ENCODE measurements at regions not wholly inside any gene's neighbourhood (a gene's known extent, or its start where the extent isn't known, plus 50 kb on each side); places are given as distances from the start of the nearest gene placed in this dataset.
"Not testable (repeated sequence)": the region's sequence is repeated elsewhere in the genome, so short reads cannot be mapped to it uniquely, and the experiment has no call there.

DNA sequence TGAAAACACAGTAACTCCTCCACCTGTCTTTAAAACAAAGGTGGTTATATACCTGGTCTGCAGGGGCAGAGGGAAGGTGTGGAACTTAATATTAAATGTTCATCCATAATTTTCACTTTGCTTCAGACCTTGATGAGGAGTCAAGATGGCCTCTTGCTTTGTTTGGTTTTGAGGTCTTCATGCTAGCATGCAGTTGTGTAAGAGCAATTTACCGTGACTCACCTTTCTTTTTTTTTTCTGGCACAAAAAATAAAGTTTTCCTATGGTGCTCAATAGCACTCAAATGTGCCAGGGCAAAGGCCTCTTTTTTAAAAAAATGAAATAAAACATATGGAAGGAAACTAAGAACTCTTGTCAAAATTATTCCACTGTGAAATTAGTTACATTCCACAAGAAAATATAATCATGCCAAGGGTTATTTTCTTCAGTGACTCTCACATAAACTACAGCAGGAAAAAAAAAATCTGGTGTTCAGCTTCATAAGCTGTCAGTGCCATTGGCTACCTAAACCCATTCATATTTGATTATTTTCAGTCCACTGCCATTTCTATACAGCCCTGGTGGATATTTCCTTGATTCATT is 128.2 kb downstream of the SLC7A11 start:
- DNase-seq (ENCODE audit: low read depth): no peak

DNA sequence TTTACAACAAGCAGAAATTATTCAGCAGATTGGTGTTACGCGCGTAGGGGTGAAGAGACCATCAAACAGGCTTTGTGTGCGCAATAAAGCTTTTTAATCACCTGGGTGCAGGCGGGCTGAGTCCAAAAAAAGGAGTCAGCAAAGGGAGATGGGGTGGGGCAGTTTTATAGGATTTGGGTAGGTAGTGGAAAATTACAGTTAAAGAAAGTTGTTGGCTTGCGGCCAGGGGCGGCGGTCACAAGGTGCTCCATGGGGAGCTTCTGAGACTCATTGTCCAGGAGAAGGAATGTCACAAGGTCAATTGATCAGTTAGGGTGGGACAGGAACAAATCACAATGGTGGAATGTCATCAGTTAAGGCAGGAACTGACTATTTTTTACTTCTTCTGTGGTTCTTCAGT is 129.3 kb downstream of the SLC7A11 start:
- not testable (repeated sequence) for DNase-seq (ENCODE audit: low read depth)

DNA sequence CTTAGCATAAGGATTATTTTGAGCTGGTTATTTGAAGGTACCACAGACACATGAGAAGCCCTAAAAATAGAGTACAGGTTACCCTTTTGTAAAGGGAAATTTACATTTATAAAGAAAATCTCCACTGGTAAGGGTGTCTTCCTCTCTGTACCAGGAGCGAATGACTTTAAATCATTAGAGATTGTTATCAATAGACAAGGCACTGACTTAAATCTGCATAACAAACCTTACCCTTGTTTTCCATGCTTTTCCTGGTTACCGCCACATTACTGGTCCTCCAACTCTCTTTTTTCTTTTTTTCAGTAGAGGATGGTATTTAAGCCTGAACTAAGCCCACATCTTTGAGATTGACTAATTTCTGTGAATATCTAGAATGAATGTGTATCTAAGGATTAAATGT is 129.8 kb downstream of the SLC7A11 start:
- DNase-seq (ENCODE audit: low read depth): no peak

DNA sequence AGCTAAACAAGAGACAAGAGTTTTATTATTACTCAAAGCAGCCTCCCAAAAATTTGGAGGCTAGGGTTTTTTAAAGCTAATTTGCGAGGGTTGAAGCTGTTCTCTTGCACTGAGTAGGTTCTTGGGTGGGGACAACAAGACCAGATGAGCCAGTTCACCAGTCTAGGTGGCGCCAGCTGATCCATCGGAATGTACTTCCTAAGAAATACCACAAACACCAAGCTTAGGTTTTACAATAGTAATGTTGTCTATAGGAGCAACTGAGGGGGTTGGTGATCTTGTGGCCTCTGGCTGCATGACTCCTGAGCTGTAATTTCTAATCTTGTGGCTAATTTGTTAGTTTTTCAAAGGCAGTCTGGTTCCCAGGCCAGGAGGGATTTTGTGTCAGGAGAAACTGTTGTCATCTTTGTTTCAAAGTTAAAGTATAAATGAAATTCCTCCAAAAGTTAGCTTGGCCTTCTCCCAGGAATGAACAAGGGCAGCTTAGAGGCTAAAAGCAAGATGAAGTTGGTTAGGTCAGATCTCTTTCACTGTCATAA is 130.6 kb downstream of the SLC7A11 start:
- DNase-seq (ENCODE audit: low read depth): peak; percentile 48

DNA sequence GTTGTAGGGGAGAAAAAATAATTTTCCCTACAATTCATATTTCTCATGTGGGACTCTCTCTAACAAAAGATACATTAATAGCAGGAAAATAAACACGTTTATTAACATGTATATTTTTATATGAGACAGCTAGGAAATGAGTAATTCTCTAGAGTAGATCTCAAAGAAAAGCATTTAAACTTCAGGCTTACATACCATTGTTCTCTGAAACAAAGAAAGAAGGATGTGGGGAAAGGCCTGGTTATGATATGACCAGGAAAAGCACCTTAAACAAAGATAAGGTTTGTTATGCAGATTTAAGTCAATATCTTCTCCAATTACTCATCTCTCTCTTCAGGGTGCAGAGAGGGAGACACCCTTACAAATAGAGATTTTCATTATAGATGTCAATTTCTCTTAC is 131.3 kb downstream of the SLC7A11 start:
- DNase-seq (ENCODE audit: low read depth): no peak

DNA sequence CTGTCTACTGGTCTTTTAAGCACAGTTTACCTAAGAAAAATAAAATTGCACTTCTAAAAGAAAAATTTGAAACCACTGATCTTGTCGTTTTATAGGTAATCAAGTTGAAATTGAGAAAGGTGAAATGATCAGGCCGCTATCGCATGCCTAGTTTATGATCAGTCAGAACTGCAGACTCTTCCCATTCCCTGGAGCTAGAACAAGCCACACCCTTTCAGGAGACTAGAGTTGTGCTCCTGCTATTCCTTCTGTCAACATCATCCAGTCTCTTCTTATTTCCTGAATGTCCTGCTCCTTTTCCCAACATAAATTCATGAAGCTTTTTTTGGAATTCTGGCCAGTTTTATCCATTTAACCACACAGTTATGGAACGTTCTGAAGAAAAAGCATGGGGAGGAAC is 135.1 kb downstream of the SLC7A11 start:
- no peak for DNase-seq (ENCODE audit: low read depth)

DNA sequence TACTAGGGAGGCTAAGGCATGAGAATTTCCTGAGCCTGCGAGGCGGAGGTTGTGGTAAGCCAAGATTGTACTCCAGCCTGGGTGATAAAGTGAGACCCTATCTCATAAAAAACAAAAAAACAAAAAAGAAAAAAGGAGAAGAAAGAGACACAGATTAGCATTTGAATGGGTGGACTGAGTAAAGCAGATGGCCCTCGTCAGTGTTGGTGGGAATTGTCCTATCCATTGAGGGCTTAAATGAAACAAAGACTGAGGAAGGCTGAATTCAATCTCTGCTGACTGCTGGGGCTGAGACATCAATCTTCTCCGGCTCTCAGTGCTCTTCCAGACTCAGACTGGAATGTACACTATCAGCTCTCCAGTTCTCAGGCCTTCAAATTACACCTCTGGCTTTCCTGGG is 136.8 kb downstream of the SLC7A11 start:
- no peak for DNase-seq (ENCODE audit: low read depth)

DNA sequence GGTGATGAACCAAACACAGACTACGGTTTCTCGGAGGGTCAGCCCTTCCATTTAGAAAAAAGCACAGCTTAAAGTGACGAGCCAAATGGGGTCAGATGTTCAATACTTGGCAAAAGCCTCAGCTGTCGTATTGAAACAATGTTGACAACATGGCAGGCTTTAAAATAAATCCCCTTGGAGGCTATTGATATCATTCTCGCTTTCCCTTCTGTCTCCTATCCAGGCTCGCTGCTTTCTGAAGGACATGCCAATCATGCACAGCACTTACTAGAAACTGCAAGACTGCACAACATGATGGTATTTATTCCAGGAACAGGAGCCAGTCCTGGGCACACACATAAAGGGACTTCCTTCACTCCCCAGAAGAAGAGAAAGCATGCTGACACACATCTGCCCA is 137.9 kb downstream of the SLC7A11 start:
- DNase-seq (ENCODE audit: low read depth): no peak

DNA sequence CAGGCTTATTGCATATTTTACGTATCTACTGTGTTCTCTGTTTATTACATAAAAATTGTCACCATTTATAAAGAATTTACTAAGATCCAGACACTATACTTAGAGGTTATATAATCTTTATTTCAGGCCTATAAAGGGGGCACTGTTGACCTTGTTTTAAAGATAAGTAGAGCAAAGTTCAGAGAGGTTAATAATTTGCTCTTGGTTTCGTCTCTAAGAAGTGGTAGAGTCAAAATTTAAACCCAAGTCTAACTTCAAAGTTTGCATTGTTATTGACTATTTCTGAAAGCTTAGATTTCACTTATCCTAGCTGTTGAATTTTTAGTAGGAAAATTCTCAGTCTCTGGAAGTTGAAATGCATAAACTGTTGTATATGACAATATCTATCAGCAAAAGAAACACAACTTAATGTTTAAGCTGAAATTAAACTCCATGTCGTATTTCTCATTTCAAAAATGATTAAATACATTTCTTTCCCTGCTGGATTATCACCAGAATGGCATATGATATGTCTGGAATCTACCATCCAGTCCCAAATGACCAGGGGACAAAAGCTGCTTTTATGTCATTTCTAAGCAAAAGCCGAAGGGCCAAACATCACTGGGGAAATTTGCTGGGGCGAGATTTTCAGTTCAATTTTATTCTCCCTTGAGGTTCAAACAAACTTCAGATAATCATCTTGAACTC is 138.4 kb downstream of the SLC7A11 start:
- no peak for DNase-seq (ENCODE audit: low read depth)

DNA sequence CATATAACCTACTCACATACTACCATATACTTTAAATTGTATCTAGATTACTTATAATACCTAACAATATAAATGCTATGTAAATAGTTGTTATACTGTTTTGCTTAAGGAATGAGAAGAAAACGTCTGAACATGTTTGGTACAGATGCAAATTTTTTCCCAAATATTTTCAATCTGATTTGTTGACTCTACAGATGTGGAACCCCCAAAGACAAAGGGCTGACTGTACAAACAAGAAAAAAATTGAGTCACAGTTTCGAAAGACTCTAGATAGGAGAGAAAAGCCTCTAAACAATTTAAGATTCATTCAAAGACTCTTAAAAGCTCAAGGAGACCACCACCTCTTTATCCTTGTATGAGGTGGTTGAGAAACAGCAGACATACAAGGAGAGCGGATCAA is 142.8 kb downstream of the SLC7A11 start:
- DNase-seq (ENCODE audit: low read depth): no peak

DNA sequence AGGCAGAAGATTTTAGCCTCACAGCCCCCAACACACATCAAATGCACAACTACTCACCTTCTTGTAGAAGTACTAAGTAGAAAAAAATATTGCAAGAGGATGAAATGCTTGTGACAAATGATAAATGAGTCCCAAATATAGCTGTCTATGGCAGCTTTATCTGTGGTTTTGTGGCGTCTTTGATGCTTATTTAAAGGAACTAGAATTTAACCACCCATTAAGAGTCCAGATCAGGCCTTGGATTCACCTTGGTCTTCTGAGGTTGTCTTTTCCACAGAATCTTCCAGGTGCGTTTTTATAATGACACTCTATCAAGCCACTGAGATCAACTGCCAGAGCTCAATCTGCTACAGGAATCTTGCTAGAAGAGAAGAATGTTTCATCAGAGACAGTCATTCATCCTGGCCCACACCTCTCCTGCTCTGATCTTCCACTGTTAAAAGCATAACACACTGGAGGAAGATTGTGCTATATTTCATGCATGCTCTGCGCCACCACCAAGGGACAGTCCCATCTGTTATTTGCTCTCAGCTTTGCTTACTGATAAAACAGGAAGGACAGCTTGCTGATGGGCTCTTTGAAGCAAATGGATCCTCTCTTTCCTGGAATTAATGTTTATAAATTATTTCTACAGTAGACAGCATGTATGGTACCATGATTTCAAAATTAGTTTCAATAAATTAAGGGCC is 144.1 kb downstream of the SLC7A11 start:
- no peak for DNase-seq (ENCODE audit: low read depth)

DNA sequence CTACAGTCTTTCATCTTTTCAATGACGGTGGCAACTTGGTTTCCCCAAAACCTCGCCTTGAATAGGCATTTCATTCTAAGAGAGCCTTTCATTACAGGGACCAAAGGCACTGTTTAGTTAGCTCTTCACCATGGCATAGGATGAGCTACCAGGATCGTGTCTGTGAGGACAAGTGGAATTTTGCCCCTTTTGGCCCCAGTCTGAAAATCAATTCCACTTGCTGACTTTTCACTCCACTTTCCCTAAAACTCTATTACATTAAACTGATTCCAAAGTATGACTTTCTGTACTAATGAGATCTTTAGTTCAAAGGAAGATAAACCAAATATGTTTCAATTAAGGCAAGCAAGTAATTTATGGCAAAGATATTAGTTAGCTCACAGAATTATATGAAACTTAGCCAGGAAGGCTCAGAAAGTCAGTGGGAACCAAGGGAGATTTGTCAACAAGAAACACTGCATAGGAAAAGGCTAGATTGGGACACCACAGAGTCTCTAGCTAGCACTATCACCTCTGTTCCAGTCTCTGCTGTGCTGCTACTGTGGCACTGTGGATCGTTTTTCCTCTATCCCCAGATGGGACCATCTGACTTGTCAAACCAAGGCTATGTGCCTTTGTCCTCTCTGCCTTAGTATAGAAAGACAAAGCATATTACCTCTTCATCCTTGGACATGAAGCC is 145.6 kb downstream of the SLC7A11 start:
- no peak for DNase-seq (ENCODE audit: low read depth)

DNA sequence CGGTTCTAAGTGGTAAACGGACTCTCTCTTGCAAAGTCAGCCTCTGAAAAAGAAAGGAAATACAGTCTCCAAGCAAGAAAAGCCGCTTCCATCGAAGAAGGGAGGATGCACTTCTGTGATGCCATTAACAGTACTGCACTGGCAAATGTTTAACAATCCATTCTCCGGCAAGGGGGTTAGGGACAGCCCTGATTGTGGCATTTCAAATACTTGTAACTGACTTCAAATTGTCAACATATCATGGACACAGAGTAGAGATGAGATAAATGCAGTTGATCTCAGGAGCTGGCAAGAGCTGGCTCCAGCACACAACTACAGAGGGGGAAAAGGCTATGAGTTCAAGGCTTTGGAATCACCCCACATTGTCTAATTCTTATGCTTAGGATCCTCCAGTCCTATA is 146.8 kb downstream of the SLC7A11 start:
- DNase-seq (ENCODE audit: low read depth): no peak

DNA sequence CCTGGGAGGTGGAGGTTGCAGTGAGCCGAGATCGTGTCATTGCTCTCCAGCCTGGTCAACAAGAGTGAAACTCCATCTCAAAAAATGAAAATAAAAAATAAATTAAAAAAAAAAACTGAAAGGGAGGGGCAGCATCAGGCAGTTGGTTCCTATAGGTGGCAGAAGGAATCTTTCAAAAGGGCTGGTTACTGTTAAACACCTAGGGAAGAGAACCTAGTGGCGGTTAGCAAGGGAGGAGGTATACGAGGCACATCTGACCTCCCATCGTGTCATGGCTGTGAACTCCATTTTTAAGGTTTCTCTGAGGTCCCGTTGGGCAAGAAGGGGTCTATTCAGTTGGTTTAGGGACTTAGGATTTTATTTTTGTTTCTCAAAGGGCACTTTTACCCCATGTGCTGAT is 150.1 kb downstream of the SLC7A11 start:
- DNase-seq (ENCODE audit: low read depth): no peak

DNA sequence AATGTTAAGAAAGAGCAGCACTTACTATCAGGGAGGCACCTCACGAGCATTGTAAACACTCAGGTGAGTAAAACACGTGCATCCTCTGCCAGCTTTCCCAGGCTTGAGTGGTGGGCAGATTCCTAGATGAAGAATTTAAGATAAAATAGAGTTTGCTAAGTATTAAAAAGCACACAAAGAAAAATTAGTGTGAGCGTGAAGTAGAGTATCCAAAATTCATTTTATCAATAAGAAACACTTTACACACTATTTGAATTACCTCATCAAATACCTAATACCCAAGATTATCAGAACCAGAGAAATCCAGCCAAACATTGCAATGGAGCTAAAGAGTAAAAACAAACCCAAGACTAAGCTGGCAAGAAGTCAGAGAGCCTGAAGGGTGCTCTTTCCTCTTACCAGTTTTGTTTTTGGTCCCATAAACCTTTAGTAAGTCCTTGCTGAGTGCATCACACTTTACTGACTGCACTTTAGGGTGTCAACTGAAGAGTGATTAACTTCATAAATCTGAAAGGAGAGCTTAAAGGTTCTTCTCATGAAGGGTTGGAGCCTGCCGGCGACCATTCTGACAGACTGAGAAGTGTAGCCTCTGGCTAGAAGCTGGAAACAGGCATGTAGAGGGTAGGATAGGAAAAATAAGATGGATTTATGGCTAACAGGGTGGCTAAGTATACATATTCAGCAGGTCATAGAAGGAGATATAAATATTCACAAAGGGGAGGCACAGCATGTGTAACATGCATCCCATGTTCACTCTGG is 151.1 kb downstream of the SLC7A11 start:
- no peak for DNase-seq (ENCODE audit: low read depth)

DNA sequence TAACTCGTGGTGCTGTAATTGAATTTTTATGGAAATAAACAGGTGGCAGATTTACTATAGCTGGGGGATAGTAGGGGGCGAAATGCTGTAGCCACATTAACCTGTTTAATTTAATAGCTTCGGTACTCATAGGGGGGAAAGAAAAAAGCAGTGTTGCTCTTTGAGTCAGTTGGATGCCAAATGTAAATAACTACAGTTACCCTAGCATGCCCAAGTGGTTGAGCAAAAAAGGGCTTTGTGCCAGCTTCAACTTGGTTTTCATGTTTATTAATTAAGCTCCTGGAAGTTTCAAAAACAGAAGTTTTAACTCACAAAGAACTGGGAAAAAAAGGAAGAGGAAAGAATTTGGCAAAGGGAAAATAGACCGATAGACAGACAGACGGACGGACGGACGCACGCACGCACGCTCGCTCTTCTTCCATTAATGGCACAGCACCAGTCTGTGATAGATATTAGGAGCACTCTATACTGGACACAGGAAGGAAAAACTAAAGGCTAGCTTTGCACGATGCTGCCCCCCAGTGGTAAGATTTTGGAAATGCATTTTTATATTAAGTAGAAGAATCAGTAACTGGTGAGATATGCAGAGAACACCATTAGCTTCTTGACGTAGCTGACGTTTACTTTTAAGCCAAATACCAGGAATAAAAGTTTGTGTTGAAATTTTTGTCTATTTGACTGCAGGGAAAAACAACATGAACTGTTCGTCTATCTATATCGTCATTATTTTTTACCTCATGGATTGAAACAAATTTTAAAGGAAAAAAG is 151.8 kb downstream of the SLC7A11 start:
- peak; percentile 51 for DNase-seq (ENCODE audit: low read depth)

DNA sequence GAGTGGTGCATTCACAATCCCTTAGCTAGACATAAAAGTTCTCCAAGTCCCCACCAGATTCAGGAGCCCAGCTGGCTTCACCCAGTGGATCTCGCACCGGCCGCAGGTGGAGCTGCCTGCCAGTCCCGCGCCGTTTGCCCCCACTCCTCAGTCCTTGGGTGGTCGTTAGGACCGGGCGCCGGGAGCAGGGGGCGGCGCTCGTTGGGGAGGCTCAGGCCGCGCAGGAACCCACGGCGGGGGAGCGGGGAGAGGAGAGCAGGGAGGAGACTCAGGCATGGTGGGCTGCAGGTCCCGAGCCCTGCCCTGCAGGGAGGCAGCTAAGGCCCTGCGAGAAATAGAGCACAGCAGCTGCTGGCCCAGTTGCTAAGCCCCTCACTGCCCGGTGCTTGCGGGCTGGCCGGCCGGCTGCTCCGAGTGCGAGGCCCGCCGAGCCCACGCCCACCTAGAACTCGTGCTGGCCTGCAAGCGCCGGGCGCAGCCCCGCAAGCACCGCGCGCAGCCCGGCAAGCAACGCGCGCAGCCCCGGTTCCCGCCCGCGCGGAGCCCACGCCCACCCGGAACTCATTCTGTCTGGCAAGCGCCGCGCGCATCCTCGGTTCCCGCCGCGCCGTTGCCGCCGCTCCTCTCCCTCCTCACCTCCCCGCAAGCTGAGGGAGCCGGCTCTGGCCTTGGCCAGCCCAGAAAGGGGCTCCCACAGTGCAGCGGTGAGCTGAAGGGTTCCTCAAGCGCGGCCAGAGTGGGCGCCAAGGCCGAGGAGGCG is 153.5 kb downstream of the SLC7A11 start:
- DNase-seq (ENCODE audit: low read depth): no peak

DNA sequence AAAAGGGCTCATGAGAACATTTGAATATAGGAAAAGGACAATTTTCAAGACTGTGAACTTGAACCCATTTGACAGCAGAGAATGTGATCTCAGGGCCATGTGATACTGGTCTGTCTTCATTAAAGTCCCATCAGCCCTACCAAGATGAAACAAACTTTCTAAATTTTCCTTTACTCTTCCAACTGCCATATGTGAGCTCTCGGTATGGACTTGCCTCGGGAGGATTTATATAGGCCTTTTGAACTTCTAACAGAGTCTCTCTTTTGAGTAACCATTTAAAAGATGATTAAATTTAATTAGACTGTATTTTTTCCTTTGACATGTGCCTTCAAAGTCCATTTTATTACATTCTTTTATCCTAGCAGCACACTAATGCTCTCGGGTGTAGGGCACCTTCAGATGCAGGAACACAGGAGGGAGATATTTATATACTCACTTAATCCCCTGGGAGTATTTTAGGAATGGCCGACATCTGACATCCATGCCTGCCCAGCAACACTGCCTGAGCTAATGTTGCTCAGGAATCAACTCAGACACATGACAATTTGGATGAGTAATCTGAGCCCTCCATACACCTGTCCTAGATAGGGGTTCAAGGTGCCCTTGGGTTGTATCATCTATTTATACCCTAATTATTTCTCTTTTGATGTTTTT is 155.0 kb downstream of the SLC7A11 start:
- DNase-seq (ENCODE audit: low read depth): no peak

DNA sequence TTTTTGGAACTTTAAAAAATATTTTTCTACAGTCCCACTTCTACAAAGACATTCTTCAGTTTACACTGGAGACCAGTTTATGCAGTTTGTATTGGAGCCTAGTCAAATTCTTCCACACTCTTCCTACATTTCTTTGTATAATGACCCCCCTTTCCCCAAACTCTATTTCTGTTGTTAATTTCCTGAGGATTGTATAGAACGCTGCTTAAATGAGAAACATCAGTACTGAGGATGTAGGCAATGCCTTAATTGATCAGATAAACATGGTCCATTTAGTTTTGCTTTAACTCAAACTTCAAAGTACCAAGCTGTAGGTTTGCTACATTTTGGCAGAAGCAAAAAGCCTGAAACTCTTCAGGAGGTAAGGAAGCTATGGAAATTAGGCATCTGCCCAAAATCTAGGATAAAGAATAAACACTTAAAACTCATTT is 155.5 kb downstream of the SLC7A11 start:
- DNase-seq (ENCODE audit: low read depth): no peak

DNA sequence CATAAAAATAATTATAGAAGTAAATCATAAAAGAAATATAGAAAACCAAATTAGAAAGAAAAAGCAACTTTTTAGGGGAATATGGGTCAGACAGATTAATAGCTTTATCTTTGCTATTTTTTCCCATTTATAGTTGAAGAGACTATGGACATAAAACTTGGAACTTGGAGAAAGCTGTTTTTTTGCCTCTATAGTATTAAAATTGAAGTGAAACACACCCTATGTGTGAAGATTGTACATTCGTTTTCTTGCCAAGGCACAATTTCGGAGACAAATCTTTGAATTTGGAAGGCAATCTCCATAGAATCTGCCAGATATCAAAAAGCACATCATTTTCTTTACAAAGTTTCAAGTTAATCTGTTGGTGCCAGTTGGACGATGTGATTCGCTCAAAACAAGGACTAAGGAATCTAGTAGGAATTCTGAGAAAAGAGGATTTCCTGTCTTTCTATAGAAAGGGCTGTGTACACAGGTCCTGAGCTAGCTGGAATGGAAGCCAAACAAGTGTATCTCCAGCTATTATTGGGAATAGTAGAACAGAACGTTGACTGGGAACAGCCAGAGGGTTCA is 156.3 kb downstream of the SLC7A11 start:
- DNase-seq (ENCODE audit: low read depth): no peak
